MM.1S (cell line): ENCODE measurements at regions not wholly inside any gene's neighbourhood (a gene's known extent, or its start where the extent isn't known, plus 50 kb on each side); places are given as distances from the start of the nearest gene placed in this dataset.

Experiments used
- CTCF ChIP-seq: fragments of 300-600 bp; sonication (generic); IDR thresholded peaks from 2 replicates; pipeline ENCODE4 v1.5.1; 2016; ENCODE audit warnings: antibody characterized with exemption, low read length, mixed read lengths
- EZH2phosphoT487 ChIP-seq: fragments of 300-600 bp; sonication (generic); IDR thresholded peaks from 2 replicates; pipeline ENCODE4 v1.6.1; 2018; ENCODE audit warnings: antibody characterized with exemption, low read length

GRCh38 chrX:39205467-39205866, 404.2 kb downstream of the MID1IP1 start:
- TF ChIP-seq CTCF (no peak), EZH2phosphoT487 (no peak)
